ENCODE measurements at regions not wholly inside any gene's neighbourhood (a gene's known extent, or its start where the extent isn't known, plus 50 kb on each side); places are given as distances from the start of the nearest gene placed in this dataset.

DNA sequence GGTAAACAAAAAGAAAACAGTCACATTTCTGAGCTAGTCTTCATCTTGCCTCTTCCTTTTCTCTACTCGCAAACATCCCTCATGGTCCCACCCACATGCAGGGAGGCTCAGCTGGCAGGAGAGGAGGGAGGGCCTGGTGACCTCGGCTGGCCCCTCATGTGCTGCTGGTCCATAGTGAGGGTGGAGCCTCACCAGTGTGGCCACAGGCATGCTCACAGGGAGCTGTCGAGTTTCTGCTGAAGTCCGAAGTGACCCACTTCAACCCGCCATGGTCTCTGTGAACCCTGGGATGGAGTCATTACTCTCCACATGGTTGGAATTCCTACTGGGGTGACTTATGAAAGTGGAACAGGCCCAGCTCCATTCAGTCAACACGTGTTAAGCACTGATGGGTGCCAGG, 253.4 kb downstream of the RHOU start:
- DNase-seq (ENCODE audit: insufficient read length, low spot score), result no peak
- TF ChIP-seq, protein P1, sequence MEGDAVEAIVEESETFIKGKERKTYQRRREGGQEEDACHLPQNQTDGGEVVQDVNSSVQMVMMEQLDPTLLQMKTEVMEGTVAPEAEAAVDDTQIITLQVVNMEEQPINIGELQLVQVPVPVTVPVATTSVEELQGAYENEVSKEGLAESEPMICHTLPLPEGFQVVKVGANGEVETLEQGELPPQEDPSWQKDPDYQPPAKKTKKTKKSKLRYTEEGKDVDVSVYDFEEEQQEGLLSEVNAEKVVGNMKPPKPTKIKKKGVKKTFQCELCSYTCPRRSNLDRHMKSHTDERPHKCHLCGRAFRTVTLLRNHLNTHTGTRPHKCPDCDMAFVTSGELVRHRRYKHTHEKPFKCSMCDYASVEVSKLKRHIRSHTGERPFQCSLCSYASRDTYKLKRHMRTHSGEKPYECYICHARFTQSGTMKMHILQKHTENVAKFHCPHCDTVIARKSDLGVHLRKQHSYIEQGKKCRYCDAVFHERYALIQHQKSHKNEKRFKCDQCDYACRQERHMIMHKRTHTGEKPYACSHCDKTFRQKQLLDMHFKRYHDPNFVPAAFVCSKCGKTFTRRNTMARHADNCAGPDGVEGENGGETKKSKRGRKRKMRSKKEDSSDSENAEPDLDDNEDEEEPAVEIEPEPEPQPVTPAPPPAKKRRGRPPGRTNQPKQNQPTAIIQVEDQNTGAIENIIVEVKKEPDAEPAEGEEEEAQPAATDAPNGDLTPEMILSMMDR (IDR thresholded peaks at IDR 0.05; ENCODE audit: insufficient read depth, missing control alignments), result no peak
- FAIRE-seq, result no peak

- no peak for FAIRE-seq
- TF ChIP-seq, protein P1 (IDR thresholded peaks at IDR 0.05; ENCODE audit: insufficient read depth, missing control alignments), result no peak
- DNase-seq (ENCODE audit: insufficient read length, low spot score), result no peak
These were observed 253.9 kb downstream of the RHOU start for GRCh38 chr1:228989176-228989575.

DNA sequence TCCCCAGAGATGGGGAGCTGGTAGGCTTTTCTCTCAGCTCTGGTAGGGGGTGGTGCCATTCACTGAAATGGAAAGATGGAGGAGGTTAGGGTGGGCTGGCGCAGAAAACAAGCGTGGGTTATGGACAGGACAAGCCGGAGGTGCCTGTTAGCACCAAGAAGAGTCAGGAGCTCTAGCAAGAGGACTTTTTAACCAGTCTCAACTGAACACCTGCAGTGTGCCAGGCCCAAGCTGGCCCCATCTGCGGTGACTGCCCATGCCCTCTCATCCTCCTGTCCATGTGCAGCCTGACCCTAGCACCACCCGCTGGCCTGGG, 254.4 kb downstream of the RHOU start:
- TF ChIP-seq, protein P1 (IDR thresholded peaks at IDR 0.05; ENCODE audit: insufficient read depth, missing control alignments), result no peak
- FAIRE-seq (no peak), DNase-seq (ENCODE audit: insufficient read length, low spot score) (no peak)

- no peak for FAIRE-seq
- no peak for DNase-seq (ENCODE audit: insufficient read length, low spot score)
These were observed 254.9 kb downstream of the RHOU start for GRCh38 chr1:228989992-228990827.

DNA sequence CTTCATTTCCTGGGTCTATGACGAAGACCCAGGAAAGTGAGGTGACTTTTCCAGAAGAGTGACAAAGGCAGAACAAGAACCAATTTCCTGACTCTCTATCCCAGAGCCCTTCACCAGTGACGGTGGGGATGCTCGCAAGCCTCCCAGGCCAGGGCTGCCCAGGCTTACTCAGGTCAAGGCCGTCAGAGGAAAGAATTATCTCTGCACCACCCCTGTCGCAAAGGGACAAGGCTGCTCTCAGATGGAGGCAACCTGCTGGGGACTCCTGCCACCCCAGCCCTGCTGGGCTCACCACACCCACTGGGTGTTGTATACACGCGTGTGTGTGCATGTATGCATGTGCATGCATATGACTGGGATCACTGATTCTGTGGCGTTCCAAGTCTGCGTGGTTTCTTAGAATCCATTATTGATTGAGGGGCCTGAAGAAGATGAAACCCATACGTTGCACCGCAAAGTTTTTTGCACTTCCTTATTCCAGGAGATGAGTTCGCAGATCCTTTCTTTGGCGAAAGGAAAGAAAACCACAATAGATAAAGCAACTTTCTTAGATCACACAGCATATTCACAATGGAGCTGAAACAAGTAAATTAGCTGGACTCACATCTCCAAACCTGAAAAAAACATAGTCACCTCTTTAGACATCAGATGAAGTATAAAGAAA, 255.8 kb downstream of the RHOU start:
- TF ChIP-seq, protein P1 (IDR thresholded peaks at IDR 0.05; ENCODE audit: insufficient read depth, missing control alignments), result no peak
- FAIRE-seq (no peak), DNase-seq (ENCODE audit: insufficient read length, low spot score) (no peak)

More at GRCh38 chr1:228989992-228990827, 254.9 kb downstream of the RHOU start:
- TF ChIP-seq, protein P1 (IDR thresholded peaks at IDR 0.05; ENCODE audit: insufficient read depth, missing control alignments), result no peak

GRCh38 chr1:228992044-228992443, 256.8 kb downstream of the RHOU start:
- TF ChIP-seq, protein P1 (IDR thresholded peaks at IDR 0.05; ENCODE audit: insufficient read depth, missing control alignments), result no peak
- FAIRE-seq (no peak), DNase-seq (ENCODE audit: insufficient read length, low spot score) (no peak)
